Fibroblast of pulmonary artery (primary cell): ENCODE measurements at regions not wholly inside any gene's neighbourhood (a gene's known extent, or its start where the extent isn't known, plus 50 kb on each side); places are given as distances from the start of the nearest gene placed in this dataset.
"Not testable (repeated sequence)": the region's sequence is repeated elsewhere in the genome, so short reads cannot be mapped to it uniquely, and the experiment has no call there.

Experiments
- DNase-seq: peaks from one replicate; pipeline ENCODE4 v3.0.0-alpha.2; 2010; ENCODE audit warnings: low read depth
- H3K4me3 ChIP-seq: replicated peaks from 2 replicates; pipeline ENCODE4 v1.5.1; 2011; ENCODE audit warnings: low read depth, mild to moderate bottlenecking, control low read depth, low read length, moderate library complexity
- CTCF ChIP-seq: IDR thresholded peaks from 2 replicates; pipeline ENCODE4 v1.5.1; 2011; ENCODE audit warnings: mild to moderate bottlenecking, control low read depth, low read length, inconsistent platforms; ENCODE audit errors: missing control alignments

- H3K4me3 ChIP-seq = no peak overlapping the region
- DNase-seq = no peak
- no peak for TF ChIP-seq CTCF
Observed at GRCh38 chr3:20529911-20530310, 343.9 kb upstream of the SGO1 start.

- no peak overlapping the region for H3K4me3 ChIP-seq
- DNase-seq = no peak
- TF ChIP-seq CTCF = no peak
Observed at GRCh38 chr3:20528180-20528770, 342.3 kb upstream of the SGO1 start.

- no peak for DNase-seq
- no peak overlapping the region for H3K4me3 ChIP-seq
- TF ChIP-seq CTCF = no peak
Observed at GRCh38 chr3:20527368-20527767, 341.4 kb upstream of the SGO1 start.

GRCh38 chr3:20524328-20524727 lies 338.3 kb upstream of the SGO1 start:
- no peak for TF ChIP-seq CTCF
- DNase-seq = no peak
- H3K4me3 ChIP-seq = no peak overlapping the region

- no peak for DNase-seq
- H3K4me3 ChIP-seq = no peak overlapping the region
- no peak for TF ChIP-seq CTCF
Observed at GRCh38 chr3:20523293-20523692, 337.3 kb upstream of the SGO1 start.

- H3K4me3 ChIP-seq, DNase-seq: not testable (repeated sequence)
Observed at GRCh38 chr3:20517316-20517715, 331.3 kb upstream of the SGO1 start.

GRCh38 chr3:20516311-20516710 lies 330.3 kb upstream of the SGO1 start:
- no peak for DNase-seq
- H3K4me3 ChIP-seq = no peak overlapping the region
- no peak for TF ChIP-seq CTCF
